ENCODE measurements at regions not wholly inside any gene's neighbourhood (a gene's known extent, or its start where the extent isn't known, plus 50 kb on each side); places are given as distances from the start of the nearest gene placed in this dataset.

DNA sequence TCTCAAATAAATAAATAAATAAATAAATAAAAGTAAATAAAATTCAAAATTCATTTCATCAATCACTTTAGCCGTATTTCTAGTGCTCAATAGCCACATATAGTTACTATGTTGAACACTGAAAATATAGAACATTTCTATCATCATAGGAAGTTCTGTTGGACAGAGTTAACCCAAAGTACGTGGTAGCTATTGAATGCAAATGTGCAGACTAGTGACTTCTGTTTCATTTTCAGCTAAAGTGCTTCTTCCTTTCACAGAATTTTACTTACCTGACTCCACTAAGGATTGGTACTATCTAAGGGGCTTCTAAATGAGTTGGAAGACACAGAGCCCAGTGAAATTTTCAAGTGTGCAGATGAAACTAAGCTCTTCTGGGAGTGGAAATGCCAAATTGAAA, 1208.3 kb downstream of the MAT2B start:
- H3K36me3 ChIP-seq (ENCODE audit: control insufficient read depth, insufficient read depth, low read length): no peaks in the 10 kb centered on the region
- DNase-seq (ENCODE audit: extremely low read depth, insufficient read length): no peak

DNA sequence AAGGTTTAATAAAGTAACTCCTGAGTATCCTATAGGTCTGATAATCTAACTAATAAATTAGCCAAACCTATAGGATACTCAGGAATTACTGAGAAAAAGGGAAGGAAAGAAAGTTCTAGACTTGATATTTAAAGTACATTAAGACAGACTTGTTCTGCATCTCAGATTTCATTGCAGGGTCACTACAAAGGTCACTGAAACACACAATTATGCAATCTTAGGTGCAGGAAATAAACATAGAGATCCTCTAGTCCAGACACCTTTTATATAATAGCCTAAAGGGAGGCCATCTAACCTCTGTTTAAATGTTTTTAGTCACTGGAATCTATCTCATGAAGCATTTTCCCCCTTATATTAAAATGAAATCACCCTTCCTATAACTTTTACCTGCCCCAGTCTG, 1215.7 kb downstream of the MAT2B start:
- DNase-seq (ENCODE audit: extremely low read depth, insufficient read length): no peak
- Histone ChIP-seq H3K27me3 (replicated peaks; ENCODE audit: control insufficient read depth, insufficient read depth, low read length) (no peaks in the 10 kb centered on the region), H3K4me3 (replicated peaks; ENCODE audit: low read depth, low read length) (no peak overlapping the region), H3K36me3 (ENCODE audit: control insufficient read depth, insufficient read depth, low read length) (no peaks in the 10 kb centered on the region)
- TF ChIP-seq, protein P1, sequence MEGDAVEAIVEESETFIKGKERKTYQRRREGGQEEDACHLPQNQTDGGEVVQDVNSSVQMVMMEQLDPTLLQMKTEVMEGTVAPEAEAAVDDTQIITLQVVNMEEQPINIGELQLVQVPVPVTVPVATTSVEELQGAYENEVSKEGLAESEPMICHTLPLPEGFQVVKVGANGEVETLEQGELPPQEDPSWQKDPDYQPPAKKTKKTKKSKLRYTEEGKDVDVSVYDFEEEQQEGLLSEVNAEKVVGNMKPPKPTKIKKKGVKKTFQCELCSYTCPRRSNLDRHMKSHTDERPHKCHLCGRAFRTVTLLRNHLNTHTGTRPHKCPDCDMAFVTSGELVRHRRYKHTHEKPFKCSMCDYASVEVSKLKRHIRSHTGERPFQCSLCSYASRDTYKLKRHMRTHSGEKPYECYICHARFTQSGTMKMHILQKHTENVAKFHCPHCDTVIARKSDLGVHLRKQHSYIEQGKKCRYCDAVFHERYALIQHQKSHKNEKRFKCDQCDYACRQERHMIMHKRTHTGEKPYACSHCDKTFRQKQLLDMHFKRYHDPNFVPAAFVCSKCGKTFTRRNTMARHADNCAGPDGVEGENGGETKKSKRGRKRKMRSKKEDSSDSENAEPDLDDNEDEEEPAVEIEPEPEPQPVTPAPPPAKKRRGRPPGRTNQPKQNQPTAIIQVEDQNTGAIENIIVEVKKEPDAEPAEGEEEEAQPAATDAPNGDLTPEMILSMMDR (IDR thresholded peaks at IDR 0.05; ENCODE audit: insufficient read depth, low read length, poor library complexity, severe bottlenecking): no peak

More for the DNA sequence above, 1208.3 kb downstream of the MAT2B start:
- TF ChIP-seq, protein P1 (IDR thresholded peaks at IDR 0.05; ENCODE audit: insufficient read depth, low read length, poor library complexity, severe bottlenecking): no peak
- Histone ChIP-seq H3K4me3 (replicated peaks; ENCODE audit: low read depth, low read length) (no peak overlapping the region), H3K27me3 (replicated peaks; ENCODE audit: control insufficient read depth, insufficient read depth, low read length) (no peaks in the 10 kb centered on the region)

DNA sequence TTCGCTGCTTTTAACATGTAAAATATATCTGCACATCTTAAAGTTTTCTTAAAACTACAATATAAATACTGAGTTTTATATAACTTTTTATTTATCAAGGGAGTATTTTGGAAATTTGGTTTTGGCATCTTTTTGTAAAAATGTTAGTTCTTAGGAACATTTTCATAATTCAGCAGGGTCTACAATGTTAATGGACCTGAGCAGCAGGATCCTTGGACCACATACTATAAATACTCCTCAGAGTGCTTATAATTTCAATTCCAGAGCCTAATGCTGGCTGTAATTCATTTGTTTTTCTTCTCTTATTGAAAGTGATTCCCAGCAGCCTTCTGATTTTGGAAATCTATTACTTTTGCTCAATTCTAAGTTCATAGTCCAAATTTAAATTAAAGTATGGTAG, 1216.2 kb downstream of the MAT2B start:
- DNase-seq (ENCODE audit: extremely low read depth, insufficient read length): no peak
- no peak overlapping the region for H3K4me3 ChIP-seq (replicated peaks; ENCODE audit: low read depth, low read length)
- TF ChIP-seq, protein P1 (IDR thresholded peaks at IDR 0.05; ENCODE audit: insufficient read depth, low read length, poor library complexity, severe bottlenecking): no peak
- no peaks in the 10 kb centered on the region for H3K36me3 ChIP-seq (ENCODE audit: control insufficient read depth, insufficient read depth, low read length)
- H3K27me3 ChIP-seq (replicated peaks; ENCODE audit: control insufficient read depth, insufficient read depth, low read length): no peaks in the 10 kb centered on the region

DNA sequence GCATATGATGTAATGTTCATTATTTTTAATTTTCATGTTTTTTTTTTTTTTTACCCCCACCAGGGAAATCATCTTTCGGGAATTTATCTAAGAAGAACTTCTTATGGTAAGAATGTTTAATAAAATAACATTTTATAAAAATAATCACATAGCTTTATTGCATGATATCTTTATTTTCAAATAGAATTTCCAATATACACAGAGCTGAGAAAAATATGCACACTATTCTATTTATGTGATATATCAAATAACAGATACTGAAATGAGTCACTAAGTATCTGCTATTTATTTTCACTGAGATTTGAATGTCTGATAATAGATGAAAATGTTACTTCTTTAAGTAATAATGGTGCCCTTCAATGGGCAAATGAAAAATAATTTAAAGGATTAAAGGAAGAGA, 1217.3 kb downstream of the MAT2B start:
- Histone ChIP-seq H3K27me3 (replicated peaks; ENCODE audit: control insufficient read depth, insufficient read depth, low read length) (no peaks in the 10 kb centered on the region), H3K36me3 (ENCODE audit: control insufficient read depth, insufficient read depth, low read length) (no peaks in the 10 kb centered on the region), H3K4me3 (replicated peaks; ENCODE audit: low read depth, low read length) (no peak overlapping the region)
- TF ChIP-seq, protein P1 (IDR thresholded peaks at IDR 0.05; ENCODE audit: insufficient read depth, low read length, poor library complexity, severe bottlenecking): no peak
- no peak for DNase-seq (ENCODE audit: extremely low read depth, insufficient read length)

DNA sequence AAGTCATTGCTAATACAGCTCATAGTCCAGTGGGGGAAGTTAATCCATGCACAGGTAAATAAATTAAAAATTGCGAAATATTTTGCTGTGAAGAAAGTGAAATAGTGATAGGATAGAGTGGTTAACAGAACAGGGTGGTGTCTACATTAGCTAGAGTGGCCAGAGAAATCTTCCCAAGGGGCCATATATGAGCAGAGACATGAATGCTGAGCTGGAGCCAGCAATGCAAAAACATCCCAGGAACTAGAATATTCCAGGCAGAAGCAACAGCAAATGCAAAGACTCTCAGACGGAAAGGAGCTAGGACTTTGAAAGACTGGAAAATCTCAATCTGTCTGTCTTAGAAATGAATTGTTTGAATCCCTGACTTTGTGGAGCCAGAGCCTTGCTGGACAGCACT, 1221.6 kb downstream of the MAT2B start:
- H3K36me3 ChIP-seq (ENCODE audit: control insufficient read depth, insufficient read depth, low read length): no peaks in the 10 kb centered on the region
- TF ChIP-seq, protein P1 (IDR thresholded peaks at IDR 0.05; ENCODE audit: insufficient read depth, low read length, poor library complexity, severe bottlenecking): no peak
- DNase-seq (ENCODE audit: extremely low read depth, insufficient read length): no peak
- H3K27me3 ChIP-seq (replicated peaks; ENCODE audit: control insufficient read depth, insufficient read depth, low read length): no peaks in the 10 kb centered on the region
- H3K4me3 ChIP-seq (replicated peaks; ENCODE audit: low read depth, low read length): no peak overlapping the region

DNA sequence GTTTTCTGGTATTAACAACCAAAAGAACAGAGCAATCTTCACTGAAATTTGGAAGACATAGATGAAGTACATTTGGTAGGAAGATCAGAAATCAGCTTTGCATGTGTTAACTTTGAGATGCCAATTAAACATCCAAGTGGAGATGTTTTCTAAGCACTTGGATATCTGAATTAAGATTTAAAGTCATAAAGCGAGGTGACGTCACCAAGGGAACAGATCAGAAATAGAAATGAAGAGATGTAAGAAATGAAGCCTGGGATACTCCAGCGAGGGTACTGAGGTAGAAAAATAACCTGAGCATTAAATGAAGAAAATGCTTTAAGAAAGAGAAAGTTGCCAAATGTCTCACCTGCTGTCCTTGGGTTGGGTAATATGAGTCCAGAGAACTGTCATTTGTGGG, 1223.3 kb downstream of the MAT2B start:
- Histone ChIP-seq H3K36me3 (ENCODE audit: control insufficient read depth, insufficient read depth, low read length) (no peaks in the 10 kb centered on the region), H3K4me3 (replicated peaks; ENCODE audit: low read depth, low read length) (no peak overlapping the region), H3K27me3 (replicated peaks; ENCODE audit: control insufficient read depth, insufficient read depth, low read length) (no peaks in the 10 kb centered on the region)
- DNase-seq (ENCODE audit: extremely low read depth, insufficient read length): no peak
- TF ChIP-seq, protein P1 (IDR thresholded peaks at IDR 0.05; ENCODE audit: insufficient read depth, low read length, poor library complexity, severe bottlenecking): no peak
